ENCODE measurements at regions not wholly inside any gene's neighbourhood (a gene's known extent, or its start where the extent isn't known, plus 50 kb on each side); places are given as distances from the start of the nearest gene placed in this dataset.

DNA sequence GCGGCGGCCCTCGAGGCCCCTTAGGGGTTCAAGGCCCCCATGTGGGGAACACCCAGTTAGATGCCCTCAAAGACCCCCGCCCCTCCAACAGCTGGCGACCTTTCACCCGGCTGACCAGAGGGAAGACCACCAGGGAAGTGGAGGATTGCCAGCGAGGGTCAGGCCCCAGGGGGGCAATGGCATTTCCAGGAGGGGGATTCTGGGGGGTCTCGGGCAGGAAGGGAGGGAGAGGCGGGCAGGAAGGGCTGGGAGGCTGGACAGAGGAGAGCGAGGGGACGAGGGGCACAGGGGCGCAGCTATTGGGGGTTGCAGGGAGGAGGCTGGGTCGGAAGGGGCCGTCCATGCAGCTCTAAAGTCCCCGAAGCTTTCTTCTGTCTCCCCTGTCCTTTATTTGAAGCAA lies 139.5 kb downstream of the C16orf95 start:
- H3K9me3 ChIP-seq = no peaks in the 10 kb centered on the region
- no peaks in the 10 kb centered on the region for H3K4me1 ChIP-seq (ENCODE audit: low read depth)
- DNase-seq = no peak
- ATAC-seq = no peak
- H3K36me3 ChIP-seq (ENCODE audit: low read depth) = no peaks in the 10 kb centered on the region
- TF ChIP-seq, protein P1, sequence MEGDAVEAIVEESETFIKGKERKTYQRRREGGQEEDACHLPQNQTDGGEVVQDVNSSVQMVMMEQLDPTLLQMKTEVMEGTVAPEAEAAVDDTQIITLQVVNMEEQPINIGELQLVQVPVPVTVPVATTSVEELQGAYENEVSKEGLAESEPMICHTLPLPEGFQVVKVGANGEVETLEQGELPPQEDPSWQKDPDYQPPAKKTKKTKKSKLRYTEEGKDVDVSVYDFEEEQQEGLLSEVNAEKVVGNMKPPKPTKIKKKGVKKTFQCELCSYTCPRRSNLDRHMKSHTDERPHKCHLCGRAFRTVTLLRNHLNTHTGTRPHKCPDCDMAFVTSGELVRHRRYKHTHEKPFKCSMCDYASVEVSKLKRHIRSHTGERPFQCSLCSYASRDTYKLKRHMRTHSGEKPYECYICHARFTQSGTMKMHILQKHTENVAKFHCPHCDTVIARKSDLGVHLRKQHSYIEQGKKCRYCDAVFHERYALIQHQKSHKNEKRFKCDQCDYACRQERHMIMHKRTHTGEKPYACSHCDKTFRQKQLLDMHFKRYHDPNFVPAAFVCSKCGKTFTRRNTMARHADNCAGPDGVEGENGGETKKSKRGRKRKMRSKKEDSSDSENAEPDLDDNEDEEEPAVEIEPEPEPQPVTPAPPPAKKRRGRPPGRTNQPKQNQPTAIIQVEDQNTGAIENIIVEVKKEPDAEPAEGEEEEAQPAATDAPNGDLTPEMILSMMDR (IDR thresholded peaks at IDR 0.05) = no peak
- no peak overlapping the region for H3K4me3 ChIP-seq
- intact Hi-C loops (cut with DNase I, micrococcal nuclease) = no loop called here

DNA sequence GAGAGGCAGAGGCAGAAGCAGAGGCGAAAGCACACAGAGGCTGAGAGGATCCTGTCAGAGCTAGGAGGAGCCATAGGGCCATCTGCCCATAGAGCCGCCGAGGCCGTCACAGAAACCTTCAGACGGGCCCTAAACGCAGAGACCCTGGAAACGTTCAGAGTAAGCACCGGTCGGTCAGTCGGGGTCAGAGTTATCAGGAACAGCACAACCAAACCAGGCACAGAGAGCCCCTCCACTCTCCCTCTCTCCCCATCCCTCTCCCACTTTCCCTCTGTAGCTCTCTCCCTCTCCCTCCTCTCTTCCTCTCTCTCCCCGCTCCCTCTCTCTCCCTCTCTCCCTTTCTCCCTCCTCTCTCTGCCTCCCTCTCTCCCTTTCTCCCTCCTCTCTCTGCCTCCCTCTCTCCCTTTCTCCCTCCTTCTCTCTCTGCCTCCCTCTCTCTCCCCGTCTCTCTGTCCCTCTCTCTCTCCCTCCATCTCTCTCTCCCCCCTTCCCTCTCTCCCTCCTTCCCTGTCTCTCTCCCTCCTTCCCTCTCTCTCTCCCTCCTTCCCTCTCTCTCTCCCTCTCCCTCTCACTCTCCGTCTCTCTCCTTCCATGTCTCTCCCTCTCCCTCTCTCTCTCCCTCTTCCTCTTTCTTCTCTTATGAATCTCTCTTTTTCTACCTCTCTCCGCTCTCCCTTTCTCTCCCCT lies 138.9 kb downstream of the C16orf95 start:
- no peaks in the 10 kb centered on the region for H3K4me1 ChIP-seq (ENCODE audit: low read depth)
- no peaks in the 10 kb centered on the region for H3K36me3 ChIP-seq (ENCODE audit: low read depth)
- TF ChIP-seq, protein P1 (IDR thresholded peaks at IDR 0.05) = no peak
- ATAC-seq (no peak), DNase-seq (no peak)
- H3K9me3 ChIP-seq = no peaks in the 10 kb centered on the region
- H3K4me3 ChIP-seq = no peak overlapping the region
- intact Hi-C loops (cut with DNase I, micrococcal nuclease) = no loop called here

DNA sequence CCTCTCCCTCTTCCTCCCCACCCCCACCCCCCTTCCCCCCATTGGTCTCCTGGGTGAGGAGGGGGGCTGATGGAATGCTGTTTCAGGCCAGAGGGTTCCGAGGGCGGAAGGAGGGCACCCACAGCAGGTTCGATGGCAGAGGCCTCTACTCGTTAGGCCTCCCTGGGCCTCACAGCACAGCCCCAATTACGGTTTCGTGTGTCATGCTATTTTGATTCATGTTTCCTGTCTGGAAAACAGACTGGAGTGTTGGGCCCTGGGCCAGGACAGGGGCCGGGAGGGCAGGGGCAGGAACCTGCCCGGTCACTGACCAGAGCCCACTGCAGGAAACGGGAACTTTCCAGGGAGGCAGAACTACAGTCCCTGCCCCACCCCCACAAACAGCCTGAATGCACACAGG lies 138.2 kb downstream of the C16orf95 start:
- TF ChIP-seq, protein P1 (IDR thresholded peaks at IDR 0.05) = no peak
- Histone ChIP-seq H3K9me3 (no peaks in the 10 kb centered on the region), H3K36me3 (ENCODE audit: low read depth) (no peaks in the 10 kb centered on the region), H3K4me3 (no peak overlapping the region), H3K4me1 (ENCODE audit: low read depth) (no peaks in the 10 kb centered on the region)
- intact Hi-C loops (cut with DNase I, micrococcal nuclease) = no loop called here
- DNase-seq = peak in 1 of 3 donors; percentile 2
- no peak for ATAC-seq

DNA sequence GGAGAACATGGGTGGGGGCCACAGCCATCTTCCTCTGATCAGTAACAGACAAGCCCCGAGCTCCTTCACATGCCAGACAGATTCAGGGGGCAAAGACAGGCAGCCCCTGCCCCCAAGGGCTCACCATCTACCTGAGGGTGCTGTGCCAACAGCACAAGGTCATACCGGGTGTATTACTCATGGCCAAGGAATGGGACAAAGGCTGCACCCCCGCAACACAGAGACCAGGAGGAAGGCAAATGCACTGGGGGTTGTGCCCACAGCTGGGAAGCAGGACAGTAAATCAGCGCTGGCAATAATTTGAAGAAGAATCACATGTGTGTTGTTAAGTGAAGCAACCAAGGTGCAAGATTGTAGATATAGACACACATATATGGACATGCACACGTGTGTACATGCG lies 137.1 kb downstream of the C16orf95 start:
- TF ChIP-seq, protein P1 (IDR thresholded peaks at IDR 0.05) = no peak
- no peak overlapping the region for H3K4me3 ChIP-seq
- no peaks in the 10 kb centered on the region for H3K9me3 ChIP-seq
- H3K36me3 ChIP-seq (ENCODE audit: low read depth) = no peaks in the 10 kb centered on the region
- DNase-seq = no peak
- ATAC-seq = no peak
- intact Hi-C loops (cut with DNase I, micrococcal nuclease) = no loop called here
- H3K4me1 ChIP-seq (ENCODE audit: low read depth) = no peaks in the 10 kb centered on the region

DNA sequence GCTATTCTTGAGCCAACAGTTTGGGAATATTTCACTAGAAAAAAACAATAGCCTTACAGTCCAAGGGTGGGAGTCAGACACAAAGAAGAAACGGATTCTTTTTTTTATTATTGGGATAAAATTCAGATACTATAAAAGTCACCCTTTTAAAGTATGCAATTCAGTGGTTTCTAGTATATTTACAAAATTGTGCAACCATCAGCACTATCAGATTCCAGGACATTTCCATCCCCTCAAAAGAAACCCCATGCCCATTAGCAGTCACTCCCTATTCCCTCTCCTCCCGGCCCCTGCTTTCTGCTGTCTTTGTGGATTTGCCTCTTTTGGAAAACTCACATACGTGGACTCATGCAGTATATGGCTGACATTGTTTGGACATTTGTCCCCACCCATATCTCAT lies 134.4 kb downstream of the C16orf95 start:
- Histone ChIP-seq H3K4me3 (no peak overlapping the region), H3K4me1 (ENCODE audit: low read depth) (no peaks in the 10 kb centered on the region), H3K9me3 (no peaks in the 10 kb centered on the region), H3K36me3 (ENCODE audit: low read depth) (no peaks in the 10 kb centered on the region)
- TF ChIP-seq, protein P1 (IDR thresholded peaks at IDR 0.05) = no peak
- ATAC-seq (no peak), DNase-seq (no peak)
- intact Hi-C loops (cut with DNase I, micrococcal nuclease) = no loop called here

DNA sequence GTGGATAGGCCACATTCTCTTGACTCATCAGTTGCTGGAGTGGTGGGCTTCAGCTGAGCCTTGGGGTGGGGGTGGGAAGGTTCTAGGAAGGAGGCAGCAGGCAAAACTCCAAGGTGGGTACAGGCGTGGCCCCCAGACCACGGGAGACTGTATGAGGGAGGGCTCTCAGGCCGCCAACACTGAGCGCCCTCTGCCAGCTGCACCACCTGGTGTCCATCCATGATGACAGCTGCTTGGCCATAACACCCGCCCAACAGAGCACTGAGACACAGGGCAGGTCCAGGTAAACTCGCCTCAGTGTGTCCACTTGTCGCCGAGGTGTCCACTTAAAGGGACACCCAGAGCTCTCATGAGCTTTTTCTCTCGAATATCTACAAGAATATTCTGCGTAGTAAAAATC lies 133.5 kb downstream of the C16orf95 start:
- no peaks in the 10 kb centered on the region for H3K9me3 ChIP-seq
- intact Hi-C loops (cut with DNase I, micrococcal nuclease) = no loop called here
- no peak for ATAC-seq
- TF ChIP-seq, protein P1 (IDR thresholded peaks at IDR 0.05) = no peak
- H3K36me3 ChIP-seq (ENCODE audit: low read depth) = no peaks in the 10 kb centered on the region
- no peak overlapping the region for H3K4me3 ChIP-seq
- DNase-seq = no peak
- H3K4me1 ChIP-seq (ENCODE audit: low read depth) = no peaks in the 10 kb centered on the region

Measured in mucosa of descending colon (tissue), 3 donors.